CD14-positive monocyte (primary cell): ENCODE measurements at regions not wholly inside any gene's neighbourhood (a gene's known extent, or its start where the extent isn't known, plus 50 kb on each side); places are given as distances from the start of the nearest gene placed in this dataset.

Experiments used
- DNase-seq, 3 donors: peaks; one replicate each; pipeline ENCODE4 v3.0.0-alpha.2; 2011 to 2022
- H2AFZ ChIP-seq: 2 replicates; pipeline ENCODE4 v1.6.0; 2012; ENCODE audit warnings: mild to moderate bottlenecking, low read depth, low read length, inconsistent platforms; ENCODE audit not compliant: insufficient read depth, poor library complexity, severe bottlenecking
- H3K27ac ChIP-seq, 2 donors: 1 replicate in 1 of 2; 2 replicates in 1 of 2; pipeline ENCODE4 v1.5.1; 2012 to 2013; ENCODE audit warnings: low read length in 2 of 2, control low read depth in 1 of 2, inconsistent platforms in 1 of 2, low read depth in 1 of 2, mild to moderate bottlenecking in 1 of 2
- H3K27me3 ChIP-seq, 2 donors: one replicate each; pipeline versions ENCODE4 v1.6.0 to v1.6.1; 2011 to 2013; ENCODE audit warnings: low read length in 2 of 2; ENCODE audit not compliant: control insufficient read depth in 2 of 2, insufficient read depth in 2 of 2
- H3K36me3 ChIP-seq, 2 donors: replicated peaks in 1 of 2; 1 replicate in 1 of 2; 2 replicates in 1 of 2; pipeline versions ENCODE4 v1.5.1 to v1.6.1; 2012 to 2013; ENCODE audit warnings: low read length in 2 of 2, control low read depth in 1 of 2, inconsistent platforms in 1 of 2, mild to moderate bottlenecking in 1 of 2; ENCODE audit not compliant: insufficient read depth in 2 of 2, control insufficient read depth in 1 of 2
- H3K4me1 ChIP-seq, 2 donors: 1 replicate in 1 of 2; 2 replicates in 1 of 2; pipeline versions ENCODE4 v1.5.1 to v1.6.1; 2012 to 2013; ENCODE audit warnings: low read length in 2 of 2, control low read depth in 1 of 2, inconsistent platforms in 1 of 2, mild to moderate bottlenecking in 1 of 2, moderate library complexity in 1 of 2; ENCODE audit not compliant: insufficient read depth in 2 of 2, control insufficient read depth in 1 of 2
- H3K4me2 ChIP-seq: replicated peaks from 2 replicates; pipeline ENCODE3; 2012; ENCODE audit warnings: low read length, moderate library complexity, mild to moderate bottlenecking; ENCODE audit not compliant: poor library complexity, severe bottlenecking; ENCODE audit errors: extremely low read depth
- H3K4me3 ChIP-seq, 3 experiments: fragments of 200-600 bp in 1 of 3; sonication (generic) in 1 of 3; replicated peaks in 1 of 3; 1 replicate in 2 of 3; 2 replicates in 1 of 3; pipeline ENCODE4 v1.5.1; 2011 to 2013; ENCODE audit warnings: low read length in 3 of 3, mild to moderate bottlenecking in 3 of 3, control low read depth in 2 of 3, low read depth in 2 of 3, inconsistent platforms in 1 of 3, moderate library complexity in 1 of 3
- H3K79me2 ChIP-seq: 2 replicates; pipeline ENCODE4 v1.6.0; 2012; ENCODE audit warnings: mild to moderate bottlenecking, control low read depth, inconsistent platforms, low read length, moderate library complexity; ENCODE audit not compliant: insufficient read depth
- H3K9ac ChIP-seq: 2 replicates; pipeline ENCODE4 v1.6.0; 2017; ENCODE audit warnings: low read length, mild to moderate bottlenecking; ENCODE audit not compliant: insufficient read depth, poor library complexity, severe bottlenecking
- H3K9me3 ChIP-seq, 2 donors: replicated peaks in 1 of 2; 1 replicate in 1 of 2; 2 replicates in 1 of 2; pipeline versions ENCODE4 v1.5.1 to v1.6.1; 2012 to 2013; ENCODE audit warnings: low read length in 2 of 2, control low read depth in 1 of 2; ENCODE audit not compliant: control insufficient read depth in 1 of 2, insufficient read depth in 1 of 2
- H4K20me1 ChIP-seq: 2 replicates; pipeline ENCODE4 v1.6.0; 2012; ENCODE audit warnings: mild to moderate bottlenecking, low read length, control low read depth, moderate library complexity; ENCODE audit not compliant: insufficient read depth
- H3K27ac Mint-ChIP-seq, 7 donors: one replicate each; pipeline ENCODE4 v1.8.0; 2020; ENCODE audit warnings: mild to moderate bottlenecking in 7 of 7, mixed read lengths in 7 of 7, moderate library complexity in 6 of 7, inconsistent platforms in 2 of 7
- H3K27me3 Mint-ChIP-seq, 3 donors: one replicate each; pipeline ENCODE4 v1.8.0; 2021 to 2022; ENCODE audit warnings: low read depth in 3 of 3, mild to moderate bottlenecking in 3 of 3, mixed read lengths in 3 of 3, moderate library complexity in 3 of 3, inconsistent platforms in 1 of 3
- H3K36me3 Mint-ChIP-seq, 2 donors: one replicate each; pipeline ENCODE4 v1.8.0; 2020; ENCODE audit warnings: mixed read lengths in 2 of 2, inconsistent platforms in 1 of 2, mild to moderate bottlenecking in 1 of 2
- H3K4me1 Mint-ChIP-seq: one replicate; pipeline ENCODE4 v1.8.0; 2020; ENCODE audit warnings: mild to moderate bottlenecking, mixed read lengths
- H3K4me3 Mint-ChIP-seq, 2 donors: one replicate each; pipeline ENCODE4 v1.8.0; 2020; ENCODE audit warnings: mild to moderate bottlenecking in 2 of 2, mixed read lengths in 2 of 2, moderate library complexity in 1 of 2
- H3K9me3 Mint-ChIP-seq, 7 donors: one replicate each; pipeline ENCODE4 v1.8.0; 2020 to 2022; ENCODE audit warnings: mixed read lengths in 7 of 7, mild to moderate bottlenecking in 6 of 7, moderate library complexity in 6 of 7, inconsistent platforms in 2 of 7
- CTCF ChIP-seq: fragments of 200-600 bp; IDR thresholded peaks from one replicate; pipeline ENCODE4 v1.8.0; 2022; ENCODE audit warnings: antibody characterized with exemption, mild to moderate bottlenecking
- WGBS: methylation state at CpG from one replicate; pipeline ENCODE4 v1.1.5; 2013; ENCODE audit warnings: missing lambda C conversion rate; ENCODE audit not compliant: insufficient coverage; 5-methylcytosine and 5-hydroxymethylcytosine counted together
- intact Hi-C, 2 donors: fragments of 100-400 bp; cut with micrococcal nuclease; formaldehyde crosslinking; loops; one replicate each; pipeline versions ENCODE4 v1.15.0 to v1.15.1; 2023

GRCh38 chr4:171265190-171265818 lies 547.9 kb upstream of the GALNTL6 start:
- H3K9ac ChIP-seq = no peak overlapping the region
- Mint-ChIP-seq H3K4me1 (no peaks in the 10 kb centered on the region), H3K27me3 (no peaks in the 10 kb centered on the region), H3K4me3 (no peak overlapping the region), H3K36me3 (no peaks in the 10 kb centered on the region), H3K27ac (no peak overlapping the region), H3K9me3 (peaks cover 0 to 1% (median 0%) of the 10 kb centered on the region in 7 donors)
- no peak for DNase-seq
- no peaks in the 10 kb centered on the region for H3K4me1 ChIP-seq
- H3K27me3 ChIP-seq = no peaks in the 10 kb centered on the region
- no peak overlapping the region for H3K27ac ChIP-seq
- intact Hi-C loops = no loop called here
- no peaks in the 10 kb centered on the region for H3K79me2 ChIP-seq
- no peak overlapping the region for H2AFZ ChIP-seq
- no peak overlapping the region for H3K4me3 ChIP-seq
- no peaks in the 10 kb centered on the region for H3K9me3 ChIP-seq
- H4K20me1 ChIP-seq = no peaks in the 10 kb centered on the region
- H3K36me3 ChIP-seq = no peaks in the 10 kb centered on the region
- TF ChIP-seq CTCF = no peak
- no peak overlapping the region for H3K4me2 ChIP-seq
- WGBS = no CpG with 5 or more reads among the region's 1 CpG

- Histone ChIP-seq H3K79me2 (no peaks in the 10 kb centered on the region), H3K4me1 (no peaks in the 10 kb centered on the region), H4K20me1 (no peaks in the 10 kb centered on the region), H3K27ac (no peak overlapping the region), H3K27me3 (no peaks in the 10 kb centered on the region), H3K4me3 (no peak overlapping the region), H3K9ac (no peak overlapping the region), H3K9me3 (no peaks in the 10 kb centered on the region), H2AFZ (no peak overlapping the region), H3K36me3 (no peaks in the 10 kb centered on the region), H3K4me2 (no peak overlapping the region)
- Mint-ChIP-seq H3K27me3 (peaks cover 0 to 1% (median 0%) of the 10 kb centered on the region in 3 donors), H3K9me3 (peaks cover 0 to 6% (median 2%) of the 10 kb centered on the region in 7 donors), H3K4me1 (peaks cover 5% of the 10 kb centered on the region), H3K4me3 (no peak overlapping the region), H3K36me3 (no peaks in the 10 kb centered on the region), H3K27ac (peak overlapping the region in 1 of 7 donors; percentile 66)
- WGBS = 100% methylated on average over 1 of the region's 3 CpGs
- no peak for DNase-seq
- intact Hi-C loops = no loop called here
- no peak for TF ChIP-seq CTCF
These were observed 557.0 kb upstream of the GALNTL6 start for GRCh38 chr4:171256223-171256622.
